ENCODE measurements at regions not wholly inside any gene's neighbourhood (a gene's known extent, or its start where the extent isn't known, plus 50 kb on each side); places are given as distances from the start of the nearest gene placed in this dataset.
"Not testable (repeated sequence)": the region's sequence is repeated elsewhere in the genome, so short reads cannot be mapped to it uniquely, and the experiment has no call there.

DNA sequence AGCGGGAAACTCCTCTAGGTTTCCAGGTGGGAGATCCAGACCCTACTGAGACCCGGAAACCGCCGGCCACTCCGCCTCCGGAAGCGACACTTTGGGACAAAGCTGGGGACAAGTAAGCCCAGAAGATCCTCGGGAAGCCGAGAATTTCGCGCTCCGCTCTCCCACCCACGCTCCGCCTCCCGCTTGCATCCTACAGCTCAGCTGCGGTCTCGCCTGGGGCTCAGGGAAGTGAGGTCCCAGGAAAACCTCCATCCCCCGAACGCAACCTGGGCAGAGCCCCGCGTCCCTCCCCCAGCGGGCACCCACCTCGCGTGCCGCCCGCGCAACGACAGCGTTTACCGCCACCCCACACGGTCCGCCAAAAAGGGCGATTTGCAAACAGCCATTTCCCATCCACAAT is 4054.7 kb upstream of the TPTE start:
- DNase-seq; H3K36me3 Mint-ChIP-seq (ENCODE audit: insufficient read depth); H3K27ac Mint-ChIP-seq; ATAC-seq (replicated peaks); H3K27me3 Mint-ChIP-seq; H3K4me1 Mint-ChIP-seq (ENCODE audit: low read depth in 2 of 2); H3K9me3 Mint-ChIP-seq; H3K4me3 Mint-ChIP-seq: not testable (repeated sequence)

DNA sequence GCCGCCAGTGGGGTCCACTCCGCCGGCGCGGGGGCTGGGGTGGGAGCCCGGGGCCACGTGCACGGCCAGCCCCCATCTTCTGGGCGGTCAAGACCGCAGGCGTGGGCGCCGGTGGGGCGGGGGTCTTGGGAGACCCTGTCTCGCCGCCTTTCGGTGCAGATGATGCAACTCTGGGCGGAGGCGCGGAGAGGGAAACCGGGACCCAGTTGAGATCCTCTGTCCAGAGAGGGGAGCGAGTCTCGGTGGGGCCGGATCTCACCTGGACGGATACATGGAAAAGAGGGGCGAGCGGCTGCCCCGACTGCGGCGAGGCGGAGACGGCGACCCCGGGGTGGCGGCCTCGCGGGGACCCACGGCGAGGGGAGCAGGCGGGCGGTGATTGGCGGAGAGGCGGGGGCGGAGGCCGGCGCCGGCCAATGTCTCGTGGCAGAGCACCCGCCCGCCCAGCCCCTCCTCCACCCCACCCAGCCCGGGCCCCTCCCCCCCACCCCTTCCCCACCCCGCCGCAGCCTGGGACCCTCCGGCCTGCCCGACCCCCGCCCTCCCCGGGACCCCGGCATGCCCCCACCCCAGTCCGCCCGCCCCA is 4054.1 kb upstream of the TPTE start:
- H3K9me3 Mint-ChIP-seq, result not testable (repeated sequence)

DNA sequence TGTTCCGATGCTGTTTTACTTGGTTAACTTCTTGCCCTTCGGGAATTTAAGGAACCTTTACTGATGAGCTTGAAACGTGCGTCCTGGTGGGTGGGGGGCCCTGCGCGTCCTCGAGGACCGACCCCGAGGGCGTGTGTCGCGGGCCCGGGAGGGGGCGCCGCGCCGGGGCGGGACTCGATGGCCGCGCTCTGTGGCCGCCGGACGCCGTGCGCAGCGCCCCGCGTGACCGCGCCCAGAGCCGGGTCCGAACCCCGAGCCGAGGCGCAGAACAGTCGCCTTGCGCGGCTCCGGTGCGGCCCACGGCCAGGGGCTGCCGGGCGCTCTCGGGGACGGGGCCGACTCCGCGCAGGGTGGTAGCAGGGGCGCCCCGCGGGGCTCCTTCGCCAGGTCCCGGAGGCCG is 4053.5 kb upstream of the TPTE start:
- H3K27me3 Mint-ChIP-seq; H3K9me3 Mint-ChIP-seq; H3K36me3 Mint-ChIP-seq (ENCODE audit: insufficient read depth); H3K27ac Mint-ChIP-seq; ATAC-seq (replicated peaks); H3K4me3 Mint-ChIP-seq; H3K4me1 Mint-ChIP-seq (ENCODE audit: low read depth in 2 of 2); DNase-seq: not testable (repeated sequence)

More for the DNA sequence above, 4054.1 kb upstream of the TPTE start:
- not testable (repeated sequence) for DNase-seq; ATAC-seq (replicated peaks); H3K4me1 Mint-ChIP-seq (ENCODE audit: low read depth in 2 of 2); H3K36me3 Mint-ChIP-seq (ENCODE audit: insufficient read depth); H3K27ac Mint-ChIP-seq; H3K27me3 Mint-ChIP-seq; H3K4me3 Mint-ChIP-seq

DNA sequence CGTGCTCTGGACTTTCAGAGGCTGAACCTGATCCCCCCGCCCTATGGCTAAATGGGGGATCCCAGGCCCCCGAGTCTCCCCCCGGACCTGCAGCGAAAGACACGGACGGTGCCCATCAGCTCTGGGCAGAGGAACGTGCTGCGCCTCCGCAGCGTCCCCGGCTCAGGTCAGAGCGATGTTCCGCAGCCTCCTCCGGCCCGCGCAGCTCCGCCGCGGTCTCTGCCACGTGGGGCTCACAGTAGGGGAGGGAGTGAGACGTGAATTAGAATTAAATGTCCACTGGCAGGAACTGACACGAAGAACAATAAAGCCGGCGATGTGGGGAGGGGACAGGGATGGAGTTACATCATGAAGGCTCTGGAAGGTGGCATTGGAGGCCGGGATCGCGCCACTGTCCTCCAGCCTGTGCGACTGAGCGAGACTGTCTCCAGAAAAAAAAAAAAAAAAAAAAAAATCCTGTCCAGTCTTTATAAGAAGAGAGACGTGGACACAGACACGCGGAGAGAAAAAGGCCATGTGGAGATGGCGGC is 4053.0 kb upstream of the TPTE start:
- DNase-seq; H3K27me3 Mint-ChIP-seq; H3K9me3 Mint-ChIP-seq; H3K36me3 Mint-ChIP-seq (ENCODE audit: insufficient read depth); H3K4me3 Mint-ChIP-seq; H3K4me1 Mint-ChIP-seq (ENCODE audit: low read depth in 2 of 2); ATAC-seq (replicated peaks); H3K27ac Mint-ChIP-seq: not testable (repeated sequence)

DNA sequence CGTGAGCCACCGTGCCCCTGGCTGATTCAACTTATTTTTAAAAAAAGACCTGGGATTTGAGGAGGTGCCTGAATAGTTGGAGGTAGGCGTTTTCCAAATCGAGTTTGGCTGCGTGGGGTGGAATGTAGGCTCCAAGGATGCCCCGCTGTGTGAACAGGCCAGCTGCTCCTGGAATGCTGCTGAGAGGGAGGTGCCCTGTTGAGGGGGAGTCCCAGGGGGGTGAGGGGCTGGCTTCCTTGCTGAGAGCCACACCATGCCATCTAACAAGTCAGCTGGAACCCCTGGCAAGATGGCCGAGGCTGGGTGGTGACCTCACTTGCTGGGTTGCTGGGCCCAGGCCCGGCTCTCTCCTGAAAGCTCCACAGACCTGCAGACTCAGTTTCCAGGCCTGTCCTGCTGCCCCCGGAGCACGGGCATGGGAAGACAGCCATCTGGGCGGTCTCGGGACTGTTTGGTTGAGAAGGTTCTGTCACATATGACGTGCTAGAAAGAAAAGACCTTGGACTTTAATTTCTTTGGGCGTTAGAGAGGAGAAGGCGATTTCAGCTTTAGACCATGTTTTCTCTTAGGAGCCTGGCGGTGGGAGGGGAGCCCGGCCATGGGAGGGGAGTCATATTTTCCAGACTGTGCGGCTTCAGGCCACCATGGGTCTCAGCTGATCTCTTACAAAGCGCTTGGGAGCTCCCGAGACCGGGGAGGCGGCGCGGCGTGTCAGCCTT is 4047.0 kb upstream of the TPTE start:
- H3K27me3 Mint-ChIP-seq; H3K27ac Mint-ChIP-seq; H3K4me3 Mint-ChIP-seq; ATAC-seq (replicated peaks); H3K36me3 Mint-ChIP-seq (ENCODE audit: insufficient read depth); H3K9me3 Mint-ChIP-seq; DNase-seq; H3K4me1 Mint-ChIP-seq (ENCODE audit: low read depth in 2 of 2): not testable (repeated sequence)

DNA sequence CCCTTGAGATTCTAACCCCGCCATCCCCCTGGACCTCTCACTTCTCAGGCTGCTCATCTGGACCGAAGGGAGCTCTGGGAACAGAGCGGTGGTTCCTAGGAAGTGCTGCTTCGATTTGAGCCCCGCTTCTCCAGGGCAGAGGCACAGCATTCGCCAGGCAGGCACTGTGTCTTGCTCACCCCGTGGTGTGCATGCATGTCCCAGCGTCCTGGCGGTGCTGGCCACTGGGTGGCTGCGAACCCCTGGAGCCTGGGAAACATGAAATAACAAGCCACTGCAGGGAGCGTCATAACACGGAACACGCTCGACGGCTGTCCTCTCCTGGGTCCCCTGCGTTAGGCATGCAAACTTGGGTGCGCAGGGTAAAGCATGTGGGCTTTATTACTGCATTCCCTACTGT is 4040.3 kb upstream of the TPTE start:
- H3K4me1 Mint-ChIP-seq (ENCODE audit: low read depth in 2 of 2); H3K27ac Mint-ChIP-seq; H3K4me3 Mint-ChIP-seq; ATAC-seq (replicated peaks); DNase-seq; H3K9me3 Mint-ChIP-seq; H3K36me3 Mint-ChIP-seq (ENCODE audit: insufficient read depth); H3K27me3 Mint-ChIP-seq: not testable (repeated sequence)

DNA sequence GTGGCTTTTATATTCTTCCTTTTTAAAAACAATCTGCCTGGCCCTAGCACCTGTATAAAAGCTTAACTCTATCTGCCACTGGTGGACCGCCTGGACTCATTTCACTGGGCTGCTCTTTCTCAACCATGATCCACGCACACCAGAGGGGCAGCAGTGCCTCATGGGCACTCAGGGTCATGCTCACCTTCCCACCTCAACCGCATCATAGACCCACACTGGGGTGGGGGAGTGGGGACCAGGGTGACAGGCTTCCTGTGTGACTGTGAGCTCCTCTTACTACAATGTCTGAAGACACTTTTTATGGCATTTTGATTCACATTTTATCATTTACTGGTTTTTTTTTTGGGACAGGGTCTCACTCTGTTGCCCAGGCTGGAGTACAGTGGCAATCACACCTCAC is 4038.8 kb upstream of the TPTE start:
- H3K4me3 Mint-ChIP-seq; DNase-seq; H3K9me3 Mint-ChIP-seq; H3K27ac Mint-ChIP-seq; H3K4me1 Mint-ChIP-seq (ENCODE audit: low read depth in 2 of 2); H3K36me3 Mint-ChIP-seq (ENCODE audit: insufficient read depth); H3K27me3 Mint-ChIP-seq: not testable (repeated sequence)
- ATAC-seq (replicated peaks), result peak; percentile 29

DNA sequence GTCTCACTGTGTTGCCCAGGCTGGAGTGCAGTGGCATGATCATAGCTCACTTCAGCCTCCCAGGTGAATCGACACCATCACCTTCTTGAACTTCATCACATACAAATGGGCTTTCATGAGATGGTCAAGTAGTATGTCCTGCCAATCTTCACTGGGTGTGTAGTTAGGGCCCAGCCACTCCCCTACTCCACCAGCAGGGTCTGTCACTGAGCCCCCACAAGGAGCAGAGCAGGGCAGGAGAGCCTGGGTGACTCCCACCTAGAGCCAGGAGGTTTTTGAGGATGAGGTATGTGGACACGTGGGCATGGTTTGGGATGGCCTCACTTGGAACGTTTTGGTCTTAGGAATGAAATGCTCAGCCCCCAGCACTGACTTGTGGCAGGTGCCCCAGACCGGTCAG is 4037.7 kb upstream of the TPTE start:
- not testable (repeated sequence) for H3K4me3 Mint-ChIP-seq; H3K9me3 Mint-ChIP-seq; H3K4me1 Mint-ChIP-seq (ENCODE audit: low read depth in 2 of 2); H3K27ac Mint-ChIP-seq; H3K27me3 Mint-ChIP-seq; DNase-seq; H3K36me3 Mint-ChIP-seq (ENCODE audit: insufficient read depth)
- ATAC-seq (replicated peaks), result peak; percentile 27

DNA sequence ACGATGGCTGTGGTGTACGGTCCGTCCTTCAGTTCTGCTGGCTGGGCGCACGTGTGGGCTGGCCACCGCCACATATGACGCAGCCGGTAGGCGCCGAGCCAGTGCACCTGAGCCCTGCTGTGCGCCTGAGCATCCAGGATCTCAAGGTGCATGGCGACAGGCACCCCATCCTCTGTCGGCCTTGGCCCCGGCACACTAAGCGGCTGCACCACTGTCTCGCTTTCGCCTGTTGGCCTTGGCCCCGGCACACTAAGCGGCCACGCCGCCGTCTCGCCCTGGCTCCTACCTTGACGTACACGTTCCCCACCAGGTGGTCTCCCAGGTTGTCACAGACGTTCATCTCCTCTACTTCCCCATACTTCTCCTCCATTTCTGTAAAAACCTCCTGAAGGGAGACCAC is 4034.6 kb upstream of the TPTE start:
- not testable (repeated sequence) for H3K4me3 Mint-ChIP-seq; H3K4me1 Mint-ChIP-seq (ENCODE audit: low read depth in 2 of 2); H3K9me3 Mint-ChIP-seq; H3K36me3 Mint-ChIP-seq (ENCODE audit: insufficient read depth); DNase-seq; ATAC-seq (replicated peaks); H3K27ac Mint-ChIP-seq; H3K27me3 Mint-ChIP-seq

DNA sequence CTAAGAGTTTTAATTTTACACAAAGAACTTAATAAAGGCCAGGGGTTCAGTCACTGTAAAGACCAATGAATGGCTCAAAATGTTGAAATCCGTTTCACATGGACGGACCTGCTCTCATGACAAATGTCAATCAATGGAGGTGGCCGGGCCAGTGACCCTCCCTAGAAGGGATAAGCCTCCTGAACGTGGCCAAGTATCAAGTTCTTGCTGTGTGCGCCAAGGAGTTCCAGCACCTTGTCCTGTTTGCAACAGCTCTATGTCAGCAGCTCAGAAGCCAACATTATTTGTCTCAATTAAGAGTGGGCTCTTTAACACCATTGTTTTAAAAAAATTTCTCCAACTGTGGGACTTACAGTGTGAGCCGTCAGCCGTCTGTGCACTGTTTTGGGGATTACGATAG is 4028.7 kb upstream of the TPTE start:
- H3K27me3 Mint-ChIP-seq; H3K4me1 Mint-ChIP-seq (ENCODE audit: low read depth in 2 of 2); H3K27ac Mint-ChIP-seq; DNase-seq; ATAC-seq (replicated peaks); H3K9me3 Mint-ChIP-seq; H3K4me3 Mint-ChIP-seq; H3K36me3 Mint-ChIP-seq (ENCODE audit: insufficient read depth): not testable (repeated sequence)

DNA sequence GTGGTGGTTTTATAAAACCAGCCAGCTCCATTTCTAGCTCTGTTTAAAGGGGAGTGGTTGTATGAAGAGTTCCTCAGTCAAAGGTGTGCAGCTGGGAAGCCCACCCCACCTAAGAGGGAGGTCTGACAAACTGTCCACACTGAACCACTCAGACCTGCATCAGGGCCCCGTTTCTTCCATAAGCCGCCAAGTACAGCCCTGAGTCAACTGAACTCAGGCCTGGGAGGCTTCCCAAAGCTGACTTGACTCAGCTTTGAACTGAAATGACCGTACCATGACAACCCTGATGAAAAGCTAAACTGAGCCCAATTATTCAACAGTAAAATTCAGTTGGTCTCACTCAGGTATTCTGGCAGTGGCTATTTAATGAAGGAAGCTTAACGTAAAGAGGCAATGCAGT is 4027.4 kb upstream of the TPTE start:
- ATAC-seq (replicated peaks); H3K36me3 Mint-ChIP-seq (ENCODE audit: insufficient read depth); H3K4me1 Mint-ChIP-seq (ENCODE audit: low read depth in 2 of 2); H3K9me3 Mint-ChIP-seq; H3K27me3 Mint-ChIP-seq; DNase-seq; H3K27ac Mint-ChIP-seq; H3K4me3 Mint-ChIP-seq: not testable (repeated sequence)

DNA sequence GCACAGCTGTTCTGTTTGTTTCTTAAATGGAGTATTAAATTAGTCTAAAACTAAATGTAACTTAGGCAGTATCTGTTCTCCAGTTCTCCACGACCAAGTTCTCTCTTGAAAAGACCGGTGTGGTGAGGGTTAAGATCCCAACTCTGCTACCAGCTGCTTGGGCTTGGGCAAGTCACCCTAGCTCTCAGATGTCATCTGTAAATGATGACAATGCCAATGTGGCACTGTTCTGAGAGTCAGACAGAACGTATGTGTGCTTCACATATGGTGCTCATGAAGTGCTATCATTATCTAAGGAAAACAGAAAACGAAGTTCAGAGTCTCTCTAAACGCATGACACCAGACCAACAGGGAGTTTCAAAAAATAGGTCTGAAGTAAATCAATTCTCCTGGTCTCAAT is 4025.0 kb upstream of the TPTE start:
- not testable (repeated sequence) for H3K9me3 Mint-ChIP-seq; H3K36me3 Mint-ChIP-seq (ENCODE audit: insufficient read depth); H3K4me3 Mint-ChIP-seq; DNase-seq; H3K4me1 Mint-ChIP-seq (ENCODE audit: low read depth in 2 of 2); H3K27ac Mint-ChIP-seq; H3K27me3 Mint-ChIP-seq; ATAC-seq (replicated peaks)

DNA sequence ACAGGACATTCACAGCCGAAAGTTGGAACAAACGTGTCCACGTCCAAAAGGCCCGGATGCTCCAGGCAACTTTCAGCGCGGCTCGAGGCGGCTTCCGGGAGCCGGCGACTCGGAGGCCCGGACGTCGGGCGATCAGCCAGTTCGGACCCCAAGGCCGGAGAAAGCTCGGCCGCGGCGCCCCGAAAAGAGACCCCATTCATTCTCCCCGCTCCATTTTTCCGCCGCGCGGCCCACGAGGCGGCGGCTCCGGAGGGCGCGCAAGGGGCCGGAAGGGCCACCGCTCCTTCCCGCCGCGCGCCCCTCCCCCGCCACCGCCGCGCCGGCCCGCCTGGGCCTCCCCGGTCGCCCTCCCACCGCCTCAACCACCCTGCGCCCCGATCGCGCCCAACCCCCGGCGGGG is 4022.7 kb upstream of the TPTE start:
- not testable (repeated sequence) for H3K4me1 Mint-ChIP-seq (ENCODE audit: low read depth in 2 of 2); H3K4me3 Mint-ChIP-seq

DNA sequence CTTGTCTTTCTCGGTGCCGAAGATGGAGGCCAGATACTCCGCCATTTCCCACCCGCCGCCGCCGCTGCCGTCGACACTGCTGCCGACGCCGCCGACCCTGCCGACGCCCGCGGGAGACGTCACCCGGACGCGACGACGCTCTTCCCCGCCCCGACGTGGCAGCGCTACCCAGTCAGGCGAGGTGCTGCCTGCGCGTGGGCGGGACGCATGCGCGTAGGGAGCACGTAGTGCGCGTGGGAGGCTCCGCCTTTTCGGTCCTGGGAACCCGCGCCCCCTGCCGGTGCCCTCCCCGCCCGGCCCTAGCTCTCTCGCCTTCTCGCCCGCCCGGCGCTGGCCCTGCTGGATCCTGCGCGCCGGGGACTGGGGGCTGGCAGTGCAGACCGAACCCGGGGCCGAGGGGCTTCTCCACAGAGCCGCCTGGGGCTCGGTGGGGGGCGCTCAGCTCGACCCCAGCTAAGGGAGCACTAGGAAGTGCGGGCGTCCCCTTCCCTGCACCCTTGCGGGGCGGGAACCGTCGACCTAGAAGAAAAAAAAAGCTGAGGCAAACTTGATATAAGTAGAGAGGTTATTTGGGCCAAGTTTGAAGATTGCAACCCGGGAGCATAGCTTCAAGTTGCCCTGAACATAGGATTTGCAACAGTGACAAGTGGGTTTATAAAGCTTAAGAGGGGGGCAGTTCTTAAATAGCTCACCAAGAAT is 4022.1 kb upstream of the TPTE start:
- H3K4me1 Mint-ChIP-seq (ENCODE audit: low read depth in 2 of 2); H3K27ac Mint-ChIP-seq; H3K4me3 Mint-ChIP-seq; H3K27me3 Mint-ChIP-seq; H3K9me3 Mint-ChIP-seq; H3K36me3 Mint-ChIP-seq (ENCODE audit: insufficient read depth): not testable (repeated sequence)
- DNase-seq, result peak; percentile 40 to 52 (median 45)
- peak; percentile 92 for ATAC-seq (replicated peaks)

More for the DNA sequence above, 4022.7 kb upstream of the TPTE start:
- H3K9me3 Mint-ChIP-seq; H3K27ac Mint-ChIP-seq; H3K27me3 Mint-ChIP-seq; H3K36me3 Mint-ChIP-seq (ENCODE audit: insufficient read depth): not testable (repeated sequence)
- peak; percentile 22 for ATAC-seq (replicated peaks)
- DNase-seq, result peak; percentile 1 to 9 (median 2)

Data from effector memory CD8-positive, alpha-beta T cell (primary cell).